Activated CD4-positive, alpha-beta T cell treated with anti-CD3 and anti-CD28 coated beads, Interleukin-2, amount 50 U/mL, for 48 hours (primary cell): ENCODE measurements at regions not wholly inside any gene's neighbourhood (a gene's known extent, or its start where the extent isn't known, plus 50 kb on each side); places are given as distances from the start of the nearest gene placed in this dataset.
A peak's percentile ranks its signal among the peaks of the same experiment; 100 is the strongest.

ENCODE experiments used
- DNase-seq, 2 experiments: peaks; one replicate each; pipeline ENCODE4 v3.0.0-alpha.2; 2020

- no peak for DNase-seq
These were observed 127.5 kb downstream of the SS18 start for GRCh38 chr18:25962919-25963318.

- no peak for DNase-seq
These were observed 128.2 kb downstream of the SS18 start for GRCh38 chr18:25962176-25962575.

GRCh38 chr18:25957017-25957416 lies 133.4 kb downstream of the SS18 start:
- DNase-seq = no peak

GRCh38 chr18:25953111-25953510 lies 137.3 kb downstream of the SS18 start:
- DNase-seq = no peak

GRCh38 chr18:25950321-25950720 lies 140.1 kb downstream of the SS18 start:
- no peak for DNase-seq

- no peak for DNase-seq
These were observed 143.9 kb downstream of the SS18 start for GRCh38 chr18:25946540-25946939.

- no peak for DNase-seq
These were observed 155.1 kb downstream of the SS18 start for GRCh38 chr18:25935356-25935755.

GRCh38 chr18:25931126-25931525 lies 159.3 kb downstream of the SS18 start:
- no peak for DNase-seq

GRCh38 chr18:25929787-25930186 lies 160.6 kb downstream of the SS18 start:
- no peak for DNase-seq

GRCh38 chr18:25927830-25928229 lies 162.6 kb downstream of the SS18 start:
- DNase-seq = no peak

- no peak for DNase-seq
These were observed 167.2 kb downstream of the SS18 start for GRCh38 chr18:25923193-25923592.

- peak; percentile 46 to 51 for DNase-seq
These were observed 168.6 kb downstream of the SS18 start for GRCh38 chr18:25921677-25922421.

- no peak for DNase-seq
These were observed 174.5 kb downstream of the SS18 start for GRCh38 chr18:25915907-25916306.

GRCh38 chr18:25898965-25899364 lies 191.4 kb downstream of the SS18 start:
- no peak for DNase-seq

GRCh38 chr18:25896956-25897355 lies 193.5 kb downstream of the SS18 start:
- no peak for DNase-seq

GRCh38 chr18:25896178-25896780 lies 194.1 kb downstream of the SS18 start:
- DNase-seq = peak; percentile 3 to 18

- no peak for DNase-seq
These were observed 194.9 kb downstream of the SS18 start for GRCh38 chr18:25895518-25895917.

GRCh38 chr18:25886283-25886682 lies 204.1 kb downstream of the SS18 start:
- no peak for DNase-seq

- no peak for DNase-seq
These were observed 207.3 kb downstream of the SS18 start for GRCh38 chr18:25883091-25883490.

- DNase-seq = no peak
These were observed 209.3 kb downstream of the SS18 start for GRCh38 chr18:25881149-25881548.

- no peak for DNase-seq
These were observed 210.0 kb downstream of the SS18 start for GRCh38 chr18:25880441-25880840.

GRCh38 chr18:25876330-25876948 lies 214.0 kb downstream of the SS18 start:
- DNase-seq = no peak

- DNase-seq = no peak
These were observed 214.7 kb downstream of the SS18 start for GRCh38 chr18:25875551-25876240.

GRCh38 chr18:25873833-25874232 lies 216.6 kb downstream of the SS18 start:
- DNase-seq = no peak
